HEK293 (cell line): ENCODE measurements at regions not wholly inside any gene's neighbourhood (a gene's known extent, or its start where the extent isn't known, plus 50 kb on each side); places are given as distances from the start of the nearest gene placed in this dataset.

Experiments
- KLF16 ChIP-seq: fragments of 450-650 bp; formaldehyde crosslinking; IDR thresholded peaks from 2 replicates; pipeline ENCODE4 v1.5.1; 2017; ENCODE audit warnings: missing biosample characterization, missing genetic modification characterization
- ZNF274 ChIP-seq, 2 experiments: fragments of 200-500 bp in 1 of 2; fragments of 450-650 bp in 1 of 2; sonication (Bioruptor generic) in 1 of 2; formaldehyde crosslinking in 1 of 2; IDR thresholded peaks; 2 replicates each; pipeline versions ENCODE4 v1.5.1 to v1.6.1; 2014 to 2016; ENCODE audit warnings: borderline replicate concordance in 1 of 2, inconsistent platforms in 1 of 2, low read length in 1 of 2, missing biosample characterization in 1 of 2, missing genetic modification characterization in 1 of 2
- ZNF600 ChIP-seq: fragments of 450-650 bp; formaldehyde crosslinking; IDR thresholded peaks from 2 replicates; pipeline ENCODE4 v1.5.1; 2016; ENCODE audit warnings: missing biosample characterization, missing genetic modification characterization
- ZNF768 ChIP-seq: fragments of 450-650 bp; formaldehyde crosslinking; IDR thresholded peaks from 2 replicates; pipeline ENCODE4 v1.5.1; 2018; ENCODE audit warnings: missing biosample characterization, mild to moderate bottlenecking, missing genetic modification characterization
- ZNF785 ChIP-seq: fragments of 450-650 bp; formaldehyde crosslinking; IDR thresholded peaks from 2 replicates; pipeline ENCODE4 v1.5.1; 2016; ENCODE audit warnings: missing biosample characterization, missing genetic modification characterization
- TF ChIP-seq, protein P1 (sequence below): fragments of 450-650 bp; formaldehyde crosslinking; IDR thresholded peaks from 2 replicates; pipeline ENCODE4 v1.5.1; 2016; ENCODE audit warnings: missing biosample characterization, missing genetic modification characterization

DNA sequence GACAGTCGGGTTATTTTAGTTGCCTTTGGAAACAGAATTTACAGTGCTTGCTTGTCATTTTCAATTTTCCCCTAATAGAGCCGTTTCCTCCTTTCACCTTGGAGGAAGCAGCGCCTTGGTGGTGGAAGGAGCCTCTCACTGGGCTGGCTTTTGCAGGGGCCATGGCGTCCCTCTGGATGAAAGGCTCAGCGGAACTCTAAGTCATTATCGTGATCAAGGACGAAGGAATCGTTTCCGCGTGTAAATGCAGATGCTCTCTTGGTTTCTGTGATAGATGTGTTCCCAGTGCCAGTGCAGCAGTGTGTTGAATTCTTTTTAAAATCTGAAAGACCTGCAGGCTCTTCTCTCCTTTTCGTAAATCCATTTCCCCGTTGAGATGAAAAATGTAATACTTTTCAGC is 126.2 kb upstream of the LMO4 start:
- TF ChIP-seq ZNF785 (tag by site-specific recombination) (no peak), ZNF768 (tag by site-specific recombination) (no peak), ZNF600 (no peak), KLF16 (no peak), ZNF274 (IDR thresholded peaks at IDR 0.05; ENCODE audit: low read length) (no peak), ZNF274 (tag by site-specific recombination; IDR thresholded peaks at IDR 0.05; ENCODE audit: borderline replicate concordance) (no peak)
- TF ChIP-seq, protein P1, sequence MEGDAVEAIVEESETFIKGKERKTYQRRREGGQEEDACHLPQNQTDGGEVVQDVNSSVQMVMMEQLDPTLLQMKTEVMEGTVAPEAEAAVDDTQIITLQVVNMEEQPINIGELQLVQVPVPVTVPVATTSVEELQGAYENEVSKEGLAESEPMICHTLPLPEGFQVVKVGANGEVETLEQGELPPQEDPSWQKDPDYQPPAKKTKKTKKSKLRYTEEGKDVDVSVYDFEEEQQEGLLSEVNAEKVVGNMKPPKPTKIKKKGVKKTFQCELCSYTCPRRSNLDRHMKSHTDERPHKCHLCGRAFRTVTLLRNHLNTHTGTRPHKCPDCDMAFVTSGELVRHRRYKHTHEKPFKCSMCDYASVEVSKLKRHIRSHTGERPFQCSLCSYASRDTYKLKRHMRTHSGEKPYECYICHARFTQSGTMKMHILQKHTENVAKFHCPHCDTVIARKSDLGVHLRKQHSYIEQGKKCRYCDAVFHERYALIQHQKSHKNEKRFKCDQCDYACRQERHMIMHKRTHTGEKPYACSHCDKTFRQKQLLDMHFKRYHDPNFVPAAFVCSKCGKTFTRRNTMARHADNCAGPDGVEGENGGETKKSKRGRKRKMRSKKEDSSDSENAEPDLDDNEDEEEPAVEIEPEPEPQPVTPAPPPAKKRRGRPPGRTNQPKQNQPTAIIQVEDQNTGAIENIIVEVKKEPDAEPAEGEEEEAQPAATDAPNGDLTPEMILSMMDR: no peak
